ENCODE measurements at regions not wholly inside any gene's neighbourhood (a gene's known extent, or its start where the extent isn't known, plus 50 kb on each side); places are given as distances from the start of the nearest gene placed in this dataset.

GRCh38 chr5:72597456-72597948, 90.3 kb upstream of the ZNF366 start:
- TF ChIP-seq CTCF (IDR thresholded peaks at IDR 0.05) = no peak
- no peak for TF ChIP-seq POLR2AphosphoS5 (IDR thresholded peaks at IDR 0.05)

Measured in breast epithelium (tissue), 3 donors.